Thoracic aorta (tissue), 2 donors: ENCODE measurements at regions not wholly inside any gene's neighbourhood (a gene's known extent, or its start where the extent isn't known, plus 50 kb on each side); places are given as distances from the start of the nearest gene placed in this dataset.
"Not testable (repeated sequence)": the region's sequence is repeated elsewhere in the genome, so short reads cannot be mapped to it uniquely, and the experiment has no call there.

ENCODE experiments used
- ATAC-seq: fragments of 150-250 bp; one replicate; pipeline ENCODE4 v1.8.0; 2017; ENCODE audit warnings: low read depth; ENCODE audit not compliant: insufficient number of reproducible peaks, low FRiP score
- DNase-seq: peaks from one replicate; pipeline ENCODE4 v3.0.0-alpha.2; 2020; ENCODE audit warnings: low spot score
- H3K27ac ChIP-seq, 2 donors: fragments of 200-600 bp; sonication (generic); 1 replicate in 1 of 2; 2 replicates in 1 of 2; pipeline ENCODE4 v1.5.1; 2016; ENCODE audit warnings: mild to moderate bottlenecking in 2 of 2, moderate library complexity in 2 of 2
- H3K27me3 ChIP-seq: fragments of 200-600 bp; sonication (generic); replicated peaks from 2 replicates; pipeline ENCODE4 v1.6.0; 2016; ENCODE audit warnings: mild to moderate bottlenecking; ENCODE audit not compliant: insufficient read depth
- H3K36me3 ChIP-seq: fragments of 200-600 bp; sonication (generic); one replicate; pipeline ENCODE4 v1.5.1; 2016
- H3K4me1 ChIP-seq, 2 donors: fragments of 200-600 bp; sonication (generic); 1 replicate in 1 of 2; 2 replicates in 1 of 2; pipeline versions ENCODE4 v1.5.1 to v1.6.0; 2016; ENCODE audit warnings: low read depth in 2 of 2, mild to moderate bottlenecking in 1 of 2; ENCODE audit not compliant: control insufficient read depth in 1 of 2
- H3K4me3 ChIP-seq: fragments of 200-600 bp; sonication (generic); 2 replicates; pipeline ENCODE4 v1.5.1; 2016; ENCODE audit warnings: mild to moderate bottlenecking
- H3K9me3 ChIP-seq: fragments of 200-600 bp; sonication (generic); 2 replicates; pipeline ENCODE4 v1.5.1; 2016
- CTCF ChIP-seq: fragments of 200-600 bp; sonication (generic); IDR thresholded peaks from one replicate; pipeline ENCODE4 v1.5.1; 2019; ENCODE audit warnings: antibody characterized with exemption

- no peak for ATAC-seq
- H3K4me1 ChIP-seq: no peaks in the 10 kb centered on the region
- H3K27ac ChIP-seq: no peak overlapping the region
- H3K27me3 ChIP-seq: no peaks in the 10 kb centered on the region
- DNase-seq: no peak
- no peak overlapping the region for H3K4me3 ChIP-seq
- no peaks in the 10 kb centered on the region for H3K9me3 ChIP-seq
- H3K36me3 ChIP-seq: no peaks in the 10 kb centered on the region
- TF ChIP-seq CTCF: no peak
Measured at GRCh38 chr9:73962792-73963191, 534.3 kb upstream of the RORB start.

GRCh38 chr9:73969936-73970335 lies 527.2 kb upstream of the RORB start:
- no peaks in the 10 kb centered on the region for H3K9me3 ChIP-seq

GRCh38 chr9:73976424-73976823 lies 520.7 kb upstream of the RORB start:
- not testable (repeated sequence) for H3K27me3 ChIP-seq, H3K9me3 ChIP-seq, H3K4me1 ChIP-seq, H3K4me3 ChIP-seq, DNase-seq, H3K36me3 ChIP-seq, H3K27ac ChIP-seq, ATAC-seq

More at GRCh38 chr9:73969936-73970335, 527.2 kb upstream of the RORB start:
- H3K36me3 ChIP-seq: no peaks in the 10 kb centered on the region
- ATAC-seq (no peak), DNase-seq (no peak)
- H3K27ac ChIP-seq: no peak overlapping the region
- H3K27me3 ChIP-seq: no peaks in the 10 kb centered on the region
- H3K4me3 ChIP-seq: no peak overlapping the region
- no peak for TF ChIP-seq CTCF
- H3K4me1 ChIP-seq: no peaks in the 10 kb centered on the region

GRCh38 chr9:73979894-73980264 lies 517.3 kb upstream of the RORB start:
- DNase-seq: no peak
- ATAC-seq: no peak

GRCh38 chr9:73980754-73981153 lies 516.4 kb upstream of the RORB start:
- DNase-seq (no peak), ATAC-seq (no peak)
- Histone ChIP-seq H3K36me3 (no peaks in the 10 kb centered on the region), H3K27ac (no peak overlapping the region), H3K4me1 (no peaks in the 10 kb centered on the region), H3K27me3 (no peaks in the 10 kb centered on the region), H3K4me3 (no peak overlapping the region), H3K9me3 (no peaks in the 10 kb centered on the region)
- TF ChIP-seq CTCF: no peak

More at GRCh38 chr9:73979894-73980264, 517.3 kb upstream of the RORB start:
- no peaks in the 10 kb centered on the region for H3K4me1 ChIP-seq
- no peaks in the 10 kb centered on the region for H3K27me3 ChIP-seq
- no peaks in the 10 kb centered on the region for H3K36me3 ChIP-seq
- H3K9me3 ChIP-seq: no peaks in the 10 kb centered on the region
- H3K4me3 ChIP-seq: no peak overlapping the region
- no peak for TF ChIP-seq CTCF
- H3K27ac ChIP-seq: no peak overlapping the region

GRCh38 chr9:73981405-73981804 lies 515.7 kb upstream of the RORB start:
- ATAC-seq: no peak
- no peak for TF ChIP-seq CTCF
- no peaks in the 10 kb centered on the region for H3K27me3 ChIP-seq

More at GRCh38 chr9:73981405-73981804, 515.7 kb upstream of the RORB start:
- DNase-seq: no peak
- Histone ChIP-seq H3K27ac (no peak overlapping the region), H3K4me3 (no peak overlapping the region), H3K36me3 (no peaks in the 10 kb centered on the region), H3K4me1 (no peaks in the 10 kb centered on the region), H3K9me3 (no peaks in the 10 kb centered on the region)
